ENCODE measurements at regions not wholly inside any gene's neighbourhood (a gene's known extent, or its start where the extent isn't known, plus 50 kb on each side); places are given as distances from the start of the nearest gene placed in this dataset.

DNA sequence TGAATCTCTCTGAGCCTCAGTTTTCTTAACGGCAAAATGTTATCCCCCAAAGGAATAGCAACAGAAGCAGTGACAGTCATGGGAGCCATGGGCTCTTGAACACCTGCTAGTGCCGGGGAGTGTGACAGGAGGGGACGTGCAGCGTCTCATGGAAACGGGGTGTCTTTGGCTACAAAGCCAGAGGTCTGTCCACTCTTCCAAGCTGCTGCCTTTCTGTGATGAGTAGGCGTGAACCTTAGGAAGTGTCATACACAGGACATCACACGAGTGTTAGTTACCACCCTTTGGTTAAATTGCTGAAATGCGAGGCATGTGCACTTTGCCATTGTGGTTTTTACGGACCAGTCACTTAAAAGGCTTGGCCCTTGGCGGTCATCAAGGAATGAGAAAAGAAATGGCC is 93.4 kb downstream of the IRF8 start:
- no peaks in the 10 kb centered on the region for H3K36me3 ChIP-seq (ENCODE audit: control insufficient read depth in 2 of 2, extremely low read depth in 1 of 2, insufficient read depth in 2 of 2, low read length in 2 of 2)
- H3K4me2 ChIP-seq (ENCODE audit: control insufficient read depth, extremely low read depth, insufficient read depth, low read depth, low read length), result no peak overlapping the region
- no peaks in the 10 kb centered on the region for H3K9me1 ChIP-seq (ENCODE audit: control insufficient read depth, extremely low read depth, insufficient read depth, low read length)
- no peak overlapping the region for H3K9ac ChIP-seq (ENCODE audit: control insufficient read depth, extremely low read depth, insufficient read depth, low read length)
- no peaks in the 10 kb centered on the region for H4K20me1 ChIP-seq (ENCODE audit: control insufficient read depth, extremely low read depth, insufficient read depth, low read length)
- H3K4me1 ChIP-seq (ENCODE audit: control insufficient read depth, extremely low read depth, insufficient read depth, low read length), result no peaks in the 10 kb centered on the region
- H3K27me3 ChIP-seq (ENCODE audit: control insufficient read depth, extremely low read depth, insufficient read depth, low read length), result no peaks in the 10 kb centered on the region
- FAIRE-seq (no peak), DNase-seq (ENCODE audit: low read depth, low spot score) (no peak)
- dilution Hi-C loops (cut with MboI; ENCODE audit: extremely low pct_ligation_motif_present, low sequenced_read_pairs), result no loop called here
- H3K79me2 ChIP-seq (ENCODE audit: control insufficient read depth, insufficient read depth, low read length), result no peaks in the 10 kb centered on the region
- no peaks in the 10 kb centered on the region for H3K9me3 ChIP-seq (ENCODE audit: control insufficient read depth, low read depth, low read length)
- H3K27ac ChIP-seq (ENCODE audit: control insufficient read depth, insufficient read depth, low read length), result no peak overlapping the region
- H3K4me3 ChIP-seq (ENCODE audit: control insufficient read depth in 2 of 3, extremely low read depth in 1 of 3, insufficient read depth in 2 of 3, low read depth in 1 of 3, low read length in 3 of 3), result no peak overlapping the region
- H2AFZ ChIP-seq (ENCODE audit: control insufficient read depth, low read length), result no peak overlapping the region
- TF ChIP-seq, protein P1, sequence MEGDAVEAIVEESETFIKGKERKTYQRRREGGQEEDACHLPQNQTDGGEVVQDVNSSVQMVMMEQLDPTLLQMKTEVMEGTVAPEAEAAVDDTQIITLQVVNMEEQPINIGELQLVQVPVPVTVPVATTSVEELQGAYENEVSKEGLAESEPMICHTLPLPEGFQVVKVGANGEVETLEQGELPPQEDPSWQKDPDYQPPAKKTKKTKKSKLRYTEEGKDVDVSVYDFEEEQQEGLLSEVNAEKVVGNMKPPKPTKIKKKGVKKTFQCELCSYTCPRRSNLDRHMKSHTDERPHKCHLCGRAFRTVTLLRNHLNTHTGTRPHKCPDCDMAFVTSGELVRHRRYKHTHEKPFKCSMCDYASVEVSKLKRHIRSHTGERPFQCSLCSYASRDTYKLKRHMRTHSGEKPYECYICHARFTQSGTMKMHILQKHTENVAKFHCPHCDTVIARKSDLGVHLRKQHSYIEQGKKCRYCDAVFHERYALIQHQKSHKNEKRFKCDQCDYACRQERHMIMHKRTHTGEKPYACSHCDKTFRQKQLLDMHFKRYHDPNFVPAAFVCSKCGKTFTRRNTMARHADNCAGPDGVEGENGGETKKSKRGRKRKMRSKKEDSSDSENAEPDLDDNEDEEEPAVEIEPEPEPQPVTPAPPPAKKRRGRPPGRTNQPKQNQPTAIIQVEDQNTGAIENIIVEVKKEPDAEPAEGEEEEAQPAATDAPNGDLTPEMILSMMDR (optimal IDR thresholded peaks at IDR 0.05 in 1 of 3, IDR thresholded peaks at IDR 0.05 in 1 of 3, conservative IDR thresholded peaks at IDR 0.05 in 1 of 3; ENCODE audit: extremely low read depth in 1 of 3, insufficient read depth in 2 of 3, low read length in 3 of 3), result no peak
- no peak for TF ChIP-seq EZH2 (IDR thresholded peaks at IDR 0.05; ENCODE audit: low read length)

- TF ChIP-seq EZH2 (IDR thresholded peaks at IDR 0.05; ENCODE audit: low read length), result no peak
- TF ChIP-seq, protein P1 (optimal IDR thresholded peaks at IDR 0.05 in 1 of 3, IDR thresholded peaks at IDR 0.05 in 1 of 3, conservative IDR thresholded peaks at IDR 0.05 in 1 of 3; ENCODE audit: extremely low read depth in 1 of 3, insufficient read depth in 2 of 3, low read length in 3 of 3), result no peak
- no peak overlapping the region for H3K4me3 ChIP-seq (ENCODE audit: control insufficient read depth in 2 of 3, extremely low read depth in 1 of 3, insufficient read depth in 2 of 3, low read depth in 1 of 3, low read length in 3 of 3)
- no peaks in the 10 kb centered on the region for H3K9me1 ChIP-seq (ENCODE audit: control insufficient read depth, extremely low read depth, insufficient read depth, low read length)
- H4K20me1 ChIP-seq (ENCODE audit: control insufficient read depth, extremely low read depth, insufficient read depth, low read length), result no peaks in the 10 kb centered on the region
- no peaks in the 10 kb centered on the region for H3K9me3 ChIP-seq (ENCODE audit: control insufficient read depth, low read depth, low read length)
- dilution Hi-C loops (cut with MboI; ENCODE audit: extremely low pct_ligation_motif_present, low sequenced_read_pairs), result no loop called here
- no peak for DNase-seq (ENCODE audit: low read depth, low spot score)
- no peaks in the 10 kb centered on the region for H3K4me1 ChIP-seq (ENCODE audit: control insufficient read depth, extremely low read depth, insufficient read depth, low read length)
- FAIRE-seq, result no peak
- H2AFZ ChIP-seq (ENCODE audit: control insufficient read depth, low read length), result no peak overlapping the region
- no peak overlapping the region for H3K9ac ChIP-seq (ENCODE audit: control insufficient read depth, extremely low read depth, insufficient read depth, low read length)
- no peaks in the 10 kb centered on the region for H3K79me2 ChIP-seq (ENCODE audit: control insufficient read depth, insufficient read depth, low read length)
- H3K4me2 ChIP-seq (ENCODE audit: control insufficient read depth, extremely low read depth, insufficient read depth, low read depth, low read length), result no peak overlapping the region
- no peaks in the 10 kb centered on the region for H3K27me3 ChIP-seq (ENCODE audit: control insufficient read depth, extremely low read depth, insufficient read depth, low read length)
- no peaks in the 10 kb centered on the region for H3K36me3 ChIP-seq (ENCODE audit: control insufficient read depth in 2 of 2, extremely low read depth in 1 of 2, insufficient read depth in 2 of 2, low read length in 2 of 2)
- H3K27ac ChIP-seq (ENCODE audit: control insufficient read depth, insufficient read depth, low read length), result no peak overlapping the region
Measured at GRCh38 chr16:85992779-85993178, 93.8 kb downstream of the IRF8 start.

Measured in keratinocyte (primary cell).